Epithelial cell of proximal tubule (primary cell): ENCODE measurements at regions not wholly inside any gene's neighbourhood (a gene's known extent, or its start where the extent isn't known, plus 50 kb on each side); places are given as distances from the start of the nearest gene placed in this dataset.

ENCODE experiments used
- DNase-seq: peaks from one replicate; pipeline ENCODE4 v3.0.0-alpha.2; 2011; ENCODE audit warnings: low read depth
- H3K4me3 ChIP-seq: 2 replicates; pipeline ENCODE4 v1.5.1; 2011; ENCODE audit warnings: low read depth, mild to moderate bottlenecking, low read length
- TF ChIP-seq, protein P1 (sequence below): conservative IDR thresholded peaks from 2 replicates; pipeline ENCODE4 v1.5.1; 2012; ENCODE audit warnings: low read depth, mild to moderate bottlenecking, low read length

DNA sequence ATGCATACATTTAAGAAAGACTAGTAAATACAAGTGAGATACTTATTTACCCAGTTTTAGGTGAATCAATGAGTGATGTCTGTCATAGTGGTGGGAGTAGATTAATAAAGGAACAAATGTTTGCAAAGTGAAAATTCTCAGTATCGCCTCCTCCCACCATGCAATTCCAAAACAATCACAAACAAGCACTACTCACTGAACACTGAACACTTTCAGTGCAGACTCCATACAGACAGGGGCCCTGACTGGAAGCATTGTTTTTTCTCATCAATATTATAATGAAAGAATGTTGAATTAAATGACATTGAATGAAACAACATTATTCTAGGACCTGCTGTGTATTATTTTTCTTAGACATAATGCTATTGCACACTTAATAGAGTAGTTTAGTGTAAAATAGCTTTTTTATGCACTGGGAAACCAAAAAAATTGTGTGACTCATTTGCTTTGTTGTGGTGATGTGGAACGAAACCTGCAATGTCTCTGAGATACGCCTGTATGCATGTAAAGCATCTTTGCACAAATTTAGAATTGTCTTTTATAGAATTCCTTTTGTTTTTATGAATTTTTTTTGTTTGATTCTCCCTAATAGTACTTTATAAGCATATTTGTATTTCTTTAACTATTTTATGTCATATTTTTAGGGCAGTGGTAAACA, 317.5 kb downstream of the UTRN start:
- DNase-seq: no peak
- no peak overlapping the region for H3K4me3 ChIP-seq

DNA sequence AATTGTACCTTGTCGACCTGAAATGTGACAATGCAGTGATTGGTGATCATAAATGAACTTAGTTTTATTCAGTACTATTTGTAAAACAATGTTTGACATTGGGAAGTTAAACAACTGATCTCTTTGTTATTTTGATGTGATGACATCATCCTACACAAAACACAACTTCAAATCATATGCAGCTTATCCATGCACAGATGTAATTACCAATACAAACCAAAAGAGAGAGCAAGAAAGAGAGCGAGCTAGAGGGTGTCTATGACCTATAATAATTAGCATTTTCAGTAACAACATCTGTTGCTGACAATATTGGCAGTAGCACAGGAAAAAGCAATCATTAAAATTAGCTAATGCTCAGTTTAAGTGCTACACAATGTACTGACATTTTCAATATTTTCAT, 320.9 kb downstream of the UTRN start:
- no peak for DNase-seq
- H3K4me3 ChIP-seq: no peak overlapping the region
- TF ChIP-seq, protein P1, sequence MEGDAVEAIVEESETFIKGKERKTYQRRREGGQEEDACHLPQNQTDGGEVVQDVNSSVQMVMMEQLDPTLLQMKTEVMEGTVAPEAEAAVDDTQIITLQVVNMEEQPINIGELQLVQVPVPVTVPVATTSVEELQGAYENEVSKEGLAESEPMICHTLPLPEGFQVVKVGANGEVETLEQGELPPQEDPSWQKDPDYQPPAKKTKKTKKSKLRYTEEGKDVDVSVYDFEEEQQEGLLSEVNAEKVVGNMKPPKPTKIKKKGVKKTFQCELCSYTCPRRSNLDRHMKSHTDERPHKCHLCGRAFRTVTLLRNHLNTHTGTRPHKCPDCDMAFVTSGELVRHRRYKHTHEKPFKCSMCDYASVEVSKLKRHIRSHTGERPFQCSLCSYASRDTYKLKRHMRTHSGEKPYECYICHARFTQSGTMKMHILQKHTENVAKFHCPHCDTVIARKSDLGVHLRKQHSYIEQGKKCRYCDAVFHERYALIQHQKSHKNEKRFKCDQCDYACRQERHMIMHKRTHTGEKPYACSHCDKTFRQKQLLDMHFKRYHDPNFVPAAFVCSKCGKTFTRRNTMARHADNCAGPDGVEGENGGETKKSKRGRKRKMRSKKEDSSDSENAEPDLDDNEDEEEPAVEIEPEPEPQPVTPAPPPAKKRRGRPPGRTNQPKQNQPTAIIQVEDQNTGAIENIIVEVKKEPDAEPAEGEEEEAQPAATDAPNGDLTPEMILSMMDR: no peak

More for the DNA sequence above, 317.5 kb downstream of the UTRN start:
- TF ChIP-seq, protein P1: no peak

DNA sequence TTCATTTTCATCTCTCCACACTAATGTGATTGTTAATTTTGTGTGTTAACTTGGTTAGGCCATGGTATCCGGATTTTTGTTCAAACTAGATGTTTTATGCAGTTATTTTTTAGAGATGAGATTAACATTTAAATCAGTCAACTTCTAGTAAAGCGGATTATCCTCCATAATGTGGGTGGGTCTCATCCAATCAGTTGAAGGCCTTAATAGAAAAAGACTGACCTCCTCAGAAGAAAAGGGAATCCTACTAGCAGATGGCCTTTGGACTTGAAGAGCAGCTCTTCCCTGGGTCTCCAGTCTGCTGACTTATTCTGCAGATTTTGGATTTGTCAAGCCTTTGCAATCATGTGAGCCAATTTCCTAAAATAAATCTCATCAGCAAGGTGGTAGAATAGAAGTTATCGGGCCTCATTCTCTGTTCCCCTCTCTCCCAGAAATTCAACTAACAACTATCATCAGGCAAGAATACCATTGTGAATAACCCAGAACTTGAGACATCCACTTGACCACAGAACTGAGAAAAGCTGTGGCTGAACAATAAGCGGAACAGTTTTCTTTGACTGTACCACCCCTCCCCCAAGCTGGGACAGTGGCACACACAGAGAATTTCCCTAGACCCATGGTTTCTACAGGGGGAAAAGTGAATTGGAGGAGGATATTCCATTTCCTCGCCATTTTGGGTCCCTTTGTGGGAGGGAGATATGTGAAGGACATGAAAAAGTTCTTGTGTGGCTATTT, 323.0 kb downstream of the UTRN start:
- DNase-seq: no peak
- TF ChIP-seq, protein P1: no peak
- H3K4me3 ChIP-seq: no peak overlapping the region

DNA sequence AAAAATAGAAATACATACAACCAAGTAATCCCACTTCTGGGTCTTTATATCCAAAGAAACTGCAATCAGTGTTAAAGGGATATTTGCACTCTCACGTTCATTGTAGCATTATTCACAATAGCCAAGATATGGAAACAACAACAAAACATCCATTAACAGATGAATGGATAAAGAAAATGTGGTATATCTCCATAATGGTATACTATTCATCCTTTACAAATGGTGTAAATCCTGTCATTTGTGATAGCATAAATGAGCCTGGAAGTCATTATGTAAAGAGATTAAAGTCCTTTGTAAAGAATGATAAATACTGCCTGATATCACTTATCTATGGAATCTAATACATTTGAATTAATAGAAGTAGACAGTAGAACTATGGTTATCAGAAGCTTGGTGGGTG, 327.7 kb downstream of the UTRN start:
- H3K4me3 ChIP-seq: no peak overlapping the region
- DNase-seq: no peak
- TF ChIP-seq, protein P1: no peak

DNA sequence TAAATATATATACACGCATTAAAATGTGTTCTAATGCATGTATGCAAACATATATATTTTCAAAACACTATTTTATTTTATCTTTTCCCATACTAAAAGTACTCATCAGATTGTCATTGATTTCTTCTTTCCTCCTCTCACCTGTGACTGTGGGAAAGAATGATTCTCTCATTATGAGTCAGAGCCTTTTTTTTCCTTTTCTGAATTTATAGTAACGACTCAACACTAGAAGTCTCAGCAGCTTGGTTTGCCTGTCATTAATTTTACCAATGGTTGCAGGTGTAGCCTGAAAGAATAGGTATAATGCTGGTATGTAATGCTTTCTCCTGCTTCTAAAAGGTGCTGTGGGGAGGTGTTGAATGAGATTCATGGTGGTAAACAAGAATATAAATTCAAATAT, 328.7 kb downstream of the UTRN start:
- H3K4me3 ChIP-seq: no peak overlapping the region
- TF ChIP-seq, protein P1: no peak
- no peak for DNase-seq

DNA sequence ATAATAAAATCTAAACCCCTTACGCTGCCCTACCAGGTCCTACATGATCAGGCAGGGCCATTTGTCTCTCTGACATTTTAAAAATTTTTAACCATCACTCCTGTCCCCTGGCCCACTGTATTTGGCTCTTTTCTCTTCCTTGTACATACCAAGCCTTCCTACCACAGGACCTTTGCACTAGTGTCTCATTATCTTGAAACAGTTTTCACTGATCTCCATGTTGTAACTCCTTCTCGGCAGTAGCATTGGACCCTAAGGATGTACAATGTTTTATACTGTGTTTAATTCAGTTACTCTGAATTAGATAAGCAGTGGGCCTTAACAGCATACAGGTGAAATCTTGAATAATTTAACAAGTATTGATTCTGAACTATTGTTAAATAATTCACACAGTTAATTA, 330.7 kb downstream of the UTRN start:
- DNase-seq: no peak
- TF ChIP-seq, protein P1: no peak
- H3K4me3 ChIP-seq: no peak overlapping the region

DNA sequence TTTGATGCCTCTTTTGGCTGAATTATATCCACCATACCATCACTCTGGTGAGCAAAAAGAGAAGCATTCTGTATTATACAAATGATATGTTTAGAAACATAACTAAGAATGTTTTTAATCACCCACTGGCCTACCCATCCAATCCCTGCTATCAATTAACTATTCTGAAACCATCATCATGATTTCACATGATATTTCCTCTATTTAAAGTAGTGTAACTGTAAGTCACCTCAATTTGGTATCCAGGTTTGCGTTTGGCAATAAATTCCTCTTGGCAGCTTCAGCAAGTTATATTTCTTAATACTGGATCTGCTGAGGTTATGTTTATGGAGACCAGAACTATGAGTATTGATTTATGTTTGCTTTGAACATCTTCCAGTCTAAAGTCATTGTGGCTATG, 332.1 kb downstream of the UTRN start:
- DNase-seq: no peak
- TF ChIP-seq, protein P1: no peak
- no peak overlapping the region for H3K4me3 ChIP-seq
